ENCODE measurements at regions not wholly inside any gene's neighbourhood (a gene's known extent, or its start where the extent isn't known, plus 50 kb on each side); places are given as distances from the start of the nearest gene placed in this dataset.

GRCh38 chr14:31968107-31968810 lies 108.8 kb upstream of the ARHGAP5 start:
- TF ChIP-seq CTCF (IDR thresholded peaks at IDR 0.05; ENCODE audit: insufficient read depth, low read length, poor library complexity, severe bottlenecking) = no peak
- TF ChIP-seq EZH2phosphoT487 (conservative IDR thresholded peaks at IDR 0.05; ENCODE audit: low read length) = no peak

Measured in SU-DHL-6 (cell line).